CD8-positive, alpha-beta memory T cell (primary cell): ENCODE measurements at regions not wholly inside any gene's neighbourhood (a gene's known extent, or its start where the extent isn't known, plus 50 kb on each side); places are given as distances from the start of the nearest gene placed in this dataset.

Experiments used
- CTCF ChIA-PET: fragments of 350-600 bp; sonication (Branson Sonifier 250); formaldehyde crosslinking; loops from one replicate; lab custom pipeline; 2021; ENCODE audit warnings: antibody characterized with exemption; lab: Charles Lee
- POLR2A ChIA-PET: fragments of 350-600 bp; sonication (Branson Sonifier 250); formaldehyde crosslinking; loops from one replicate; lab custom pipeline; 2021; ENCODE audit warnings: antibody characterized with exemption; lab: Charles Lee
- DNase-seq, 5 donors: peaks; one replicate each; pipeline versions ENCODE4 v3.0.0 to v3.0.0-alpha.2; 2020 to 2022; ENCODE audit warnings: mixed read lengths in 1 of 5
- H3K27ac ChIP-seq: one replicate; pipeline ENCODE4 v1.7.0; 2013; ENCODE audit warnings: low read depth, mild to moderate bottlenecking, low read length, moderate library complexity
- H3K27me3 ChIP-seq: 2 replicates; pipeline ENCODE4 v1.7.0; 2013; ENCODE audit warnings: low read length, mild to moderate bottlenecking; ENCODE audit not compliant: insufficient read depth, poor library complexity, severe bottlenecking
- H3K36me3 ChIP-seq: 2 replicates; pipeline ENCODE4 v1.7.0; 2013; ENCODE audit warnings: mild to moderate bottlenecking, low read length, moderate library complexity; ENCODE audit not compliant: insufficient read depth
- H3K4me1 ChIP-seq: 2 replicates; pipeline ENCODE4 v1.7.0; 2013; ENCODE audit warnings: mild to moderate bottlenecking, low read length, moderate library complexity; ENCODE audit not compliant: insufficient read depth
- H3K4me3 ChIP-seq: 2 replicates; pipeline ENCODE4 v1.7.0; 2013; ENCODE audit warnings: mild to moderate bottlenecking, low read length
- H3K9me3 ChIP-seq: 2 replicates; pipeline ENCODE4 v1.7.0; 2013; ENCODE audit warnings: mild to moderate bottlenecking, low read length
- H3K27ac Mint-ChIP-seq, 8 donors: one replicate each; pipeline ENCODE4 v1.8.0; 2020 to 2021; ENCODE audit warnings: mixed read lengths in 8 of 8, mild to moderate bottlenecking in 6 of 8, inconsistent platforms in 3 of 8, moderate library complexity in 3 of 8
- H3K27me3 Mint-ChIP-seq, 2 donors: one replicate each; pipeline ENCODE4 v1.8.0; 2020 to 2021; ENCODE audit warnings: mixed read lengths in 2 of 2, mild to moderate bottlenecking in 1 of 2, moderate library complexity in 1 of 2
- H3K36me3 Mint-ChIP-seq, 3 donors: one replicate each; pipeline ENCODE4 v1.8.0; 2020 to 2021; ENCODE audit warnings: mixed read lengths in 3 of 3, inconsistent platforms in 1 of 3, mild to moderate bottlenecking in 1 of 3
- H3K4me1 Mint-ChIP-seq, 3 donors: one replicate each; pipeline ENCODE4 v1.8.0; 2020 to 2021; ENCODE audit warnings: mixed read lengths in 3 of 3, inconsistent platforms in 1 of 3, mild to moderate bottlenecking in 1 of 3
- H3K4me3 Mint-ChIP-seq, 7 donors: one replicate each; pipeline ENCODE4 v1.8.0; 2020 to 2021; ENCODE audit warnings: mixed read lengths in 7 of 7, mild to moderate bottlenecking in 6 of 7, moderate library complexity in 4 of 7, inconsistent platforms in 2 of 7
- H3K9me3 Mint-ChIP-seq, 5 donors: one replicate each; pipeline ENCODE4 v1.8.0; 2020 to 2022; ENCODE audit warnings: mixed read lengths in 5 of 5, mild to moderate bottlenecking in 3 of 5, moderate library complexity in 2 of 5, inconsistent platforms in 1 of 5

DNA sequence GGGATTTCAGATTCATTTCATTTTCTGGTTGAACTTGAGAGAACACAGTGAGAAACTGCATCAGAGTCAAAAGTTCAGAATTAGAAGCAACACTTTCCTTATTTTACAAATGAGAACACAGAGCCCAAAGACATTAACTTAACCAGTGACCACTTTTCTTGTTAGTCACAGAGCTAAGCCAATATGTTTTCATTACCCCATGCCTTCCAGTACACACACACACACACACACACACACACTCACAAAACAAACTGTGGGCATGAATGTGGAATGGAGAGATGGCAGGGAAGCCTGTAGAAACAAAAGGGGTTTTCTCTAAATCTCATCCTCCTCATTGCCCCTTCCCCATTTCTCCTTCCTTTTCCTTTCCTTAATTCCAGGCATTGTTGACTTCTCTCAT, 267.4 kb upstream of the GADL1 start:
- H3K4me3 ChIP-seq, result no peak overlapping the region
- no peaks in the 10 kb centered on the region for H3K27me3 ChIP-seq
- H3K27ac ChIP-seq, result no peak overlapping the region
- H3K36me3 ChIP-seq, result no peaks in the 10 kb centered on the region
- H3K4me1 Mint-ChIP-seq, result peaks cover 7 to 9% (median 8%) of the 10 kb centered on the region in 3 donors
- no peaks in the 10 kb centered on the region for H3K27me3 Mint-ChIP-seq
- ChIA-PET POLR2A (interaction anchor here (0.7 kb wide), 1 partner anchor 53 kb away, joined by 4 read pairs; no protein-coding TSS in a partner anchor), CTCF (no interaction called here)
- no peak for DNase-seq
- no peaks in the 10 kb centered on the region for H3K9me3 ChIP-seq
- H3K27ac Mint-ChIP-seq, result peak overlapping the region in 1 of 8 donors; percentile 79
- no peak overlapping the region for H3K4me3 Mint-ChIP-seq
- H3K4me1 ChIP-seq, result no peaks in the 10 kb centered on the region
- no peaks in the 10 kb centered on the region for H3K9me3 Mint-ChIP-seq
- H3K36me3 Mint-ChIP-seq, result no peaks in the 10 kb centered on the region

DNA sequence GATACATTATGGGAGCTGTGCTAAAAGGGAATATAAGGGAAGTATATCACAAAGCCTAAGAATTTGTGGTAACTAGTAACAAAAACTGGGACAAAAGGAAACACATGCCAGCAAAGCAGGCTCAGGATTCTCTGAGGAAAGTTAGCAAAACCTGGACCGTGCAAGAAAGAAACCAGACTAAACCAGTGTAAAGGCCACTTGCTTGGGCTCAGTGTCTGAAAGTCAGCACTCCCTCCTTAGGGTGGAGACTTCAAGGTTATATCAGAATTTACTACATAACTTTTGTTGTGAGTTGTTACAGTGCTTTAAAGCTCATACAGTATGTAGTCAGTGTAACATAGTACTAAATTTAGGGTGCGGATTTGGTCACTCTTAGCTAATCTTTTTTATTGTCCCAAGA, 269.9 kb upstream of the GADL1 start:
- POLR2A ChIA-PET, result no interaction called here
- no peak overlapping the region for H3K4me3 Mint-ChIP-seq
- DNase-seq, result no peak
- Histone ChIP-seq H3K9me3 (no peaks in the 10 kb centered on the region), H3K4me3 (no peak overlapping the region), H3K27me3 (no peaks in the 10 kb centered on the region), H3K4me1 (no peaks in the 10 kb centered on the region), H3K27ac (no peak overlapping the region), H3K36me3 (no peaks in the 10 kb centered on the region)
- peaks cover 0 to 2% of the 10 kb centered on the region in 2 donors for H3K27me3 Mint-ChIP-seq
- H3K9me3 Mint-ChIP-seq, result no peaks in the 10 kb centered on the region
- no peak overlapping the region for H3K27ac Mint-ChIP-seq
- CTCF ChIA-PET, result no interaction called here
- H3K36me3 Mint-ChIP-seq, result no peaks in the 10 kb centered on the region
- peaks cover 3 to 6% (median 5%) of the 10 kb centered on the region in 3 donors for H3K4me1 Mint-ChIP-seq

DNA sequence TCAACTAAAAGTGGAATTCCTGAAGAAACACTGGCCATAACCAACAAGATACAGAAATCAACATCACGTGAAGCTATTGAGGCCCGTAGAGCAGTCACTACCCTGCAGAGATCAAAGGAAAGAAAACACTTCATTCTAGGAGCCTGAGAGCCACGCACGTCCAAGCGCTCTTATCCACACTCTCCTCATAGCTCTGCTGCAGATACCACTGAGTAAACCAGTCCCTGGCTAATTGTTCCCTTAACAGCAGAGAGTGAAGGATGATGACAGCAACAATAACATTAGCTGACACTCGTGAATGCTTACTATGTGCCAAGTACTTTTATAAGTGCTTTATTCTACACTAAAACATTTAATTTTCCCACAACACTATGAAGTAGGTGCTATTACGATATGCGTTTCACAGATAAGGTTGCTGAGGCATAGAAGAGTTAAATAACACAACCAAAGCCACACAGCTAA, 271.0 kb upstream of the GADL1 start:
- Mint-ChIP-seq H3K36me3 (no peaks in the 10 kb centered on the region), H3K9me3 (peaks cover 0 to 2% (median 0%) of the 10 kb centered on the region in 5 donors), H3K4me3 (no peak overlapping the region), H3K4me1 (peaks cover 3 to 6% (median 5%) of the 10 kb centered on the region in 3 donors), H3K27me3 (peaks cover 0 to 2% of the 10 kb centered on the region in 2 donors), H3K27ac (peak overlapping the region in 1 of 8 donors; percentile 32)
- ChIA-PET POLR2A (no interaction called here), CTCF (no interaction called here)
- no peaks in the 10 kb centered on the region for H3K27me3 ChIP-seq
- no peak overlapping the region for H3K4me3 ChIP-seq
- H3K27ac ChIP-seq, result no peak overlapping the region
- no peaks in the 10 kb centered on the region for H3K9me3 ChIP-seq
- H3K36me3 ChIP-seq, result no peaks in the 10 kb centered on the region
- H3K4me1 ChIP-seq, result no peaks in the 10 kb centered on the region
- DNase-seq, result no peak

DNA sequence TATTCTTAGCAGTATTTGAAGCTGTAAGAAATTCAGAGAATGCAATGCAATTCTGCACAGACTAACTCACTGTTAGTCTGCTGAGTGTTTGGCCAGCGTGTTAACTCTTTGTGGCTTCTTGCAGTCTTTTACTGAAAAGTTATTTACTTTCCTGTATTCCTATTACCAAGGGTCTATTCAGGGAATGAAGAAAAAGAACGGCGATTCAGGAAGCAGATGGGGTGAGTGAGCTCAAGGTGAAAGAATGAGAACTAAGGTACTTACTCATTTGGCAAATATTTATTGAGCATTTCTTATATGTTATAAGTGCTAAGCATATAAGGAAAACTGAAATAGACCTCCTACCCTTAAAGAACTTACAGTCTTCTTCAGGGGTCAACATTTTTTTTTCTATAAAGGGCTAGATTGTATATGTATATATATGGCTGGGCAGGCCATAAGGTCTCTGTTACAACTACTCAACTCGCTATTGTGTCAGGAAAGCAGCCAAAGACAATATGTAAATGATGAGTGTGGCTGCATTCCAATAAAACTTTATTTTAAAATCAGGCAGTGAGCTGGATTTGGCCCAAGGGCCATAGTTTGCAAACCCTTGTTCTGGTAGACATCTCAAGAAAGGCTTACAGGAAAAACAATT, 271.9 kb upstream of the GADL1 start:
- no peak overlapping the region for H3K27ac ChIP-seq
- no peak for DNase-seq
- H3K4me3 Mint-ChIP-seq, result no peak overlapping the region
- no peak overlapping the region for H3K4me3 ChIP-seq
- no peaks in the 10 kb centered on the region for H3K4me1 ChIP-seq
- peaks cover 0 to 2% of the 10 kb centered on the region in 2 donors for H3K27me3 Mint-ChIP-seq
- peaks cover 7 to 12% (median 10%) of the 10 kb centered on the region in 3 donors for H3K4me1 Mint-ChIP-seq
- CTCF ChIA-PET, result no interaction called here
- H3K9me3 Mint-ChIP-seq, result peaks cover 0 to 2% (median 0%) of the 10 kb centered on the region in 5 donors
- POLR2A ChIA-PET, result no interaction called here
- no peaks in the 10 kb centered on the region for H3K9me3 ChIP-seq
- no peaks in the 10 kb centered on the region for H3K36me3 ChIP-seq
- no peak overlapping the region for H3K27ac Mint-ChIP-seq
- H3K36me3 Mint-ChIP-seq, result no peaks in the 10 kb centered on the region
- H3K27me3 ChIP-seq, result no peaks in the 10 kb centered on the region

DNA sequence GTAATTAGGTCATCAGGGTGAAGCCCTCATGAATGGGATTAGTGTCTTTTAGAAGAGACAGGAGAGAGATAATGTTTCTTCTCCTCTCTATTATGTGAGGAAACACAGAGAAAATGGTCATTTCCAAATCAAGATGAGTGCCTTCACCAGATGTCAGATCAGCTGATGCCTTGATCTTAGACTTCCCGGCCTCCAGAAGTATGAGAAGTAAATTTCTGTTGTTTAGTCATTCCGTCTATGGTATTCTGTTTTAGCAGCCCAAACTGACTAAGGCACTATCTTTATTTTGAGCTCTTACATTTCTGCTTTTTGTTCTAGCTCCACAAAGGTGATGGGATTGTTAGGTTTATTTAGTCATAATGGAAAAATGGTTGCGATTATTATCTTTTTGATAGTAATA, 273.2 kb upstream of the GADL1 start:
- H3K4me1 Mint-ChIP-seq, result peaks cover 7 to 19% (median 18%) of the 10 kb centered on the region in 3 donors
- peaks cover 0 to 2% (median 0%) of the 10 kb centered on the region in 3 donors for H3K36me3 Mint-ChIP-seq
- no peak overlapping the region for H3K4me3 Mint-ChIP-seq
- Histone ChIP-seq H3K4me1 (no peaks in the 10 kb centered on the region), H3K27me3 (no peaks in the 10 kb centered on the region), H3K27ac (no peak overlapping the region), H3K4me3 (no peak overlapping the region), H3K36me3 (no peaks in the 10 kb centered on the region), H3K9me3 (no peaks in the 10 kb centered on the region)
- POLR2A ChIA-PET, result no interaction called here
- H3K27ac Mint-ChIP-seq, result no peak overlapping the region
- CTCF ChIA-PET, result no interaction called here
- H3K9me3 Mint-ChIP-seq, result peaks cover 0 to 2% (median 0%) of the 10 kb centered on the region in 5 donors
- peaks cover 0 to 2% of the 10 kb centered on the region in 2 donors for H3K27me3 Mint-ChIP-seq
- DNase-seq, result no peak

DNA sequence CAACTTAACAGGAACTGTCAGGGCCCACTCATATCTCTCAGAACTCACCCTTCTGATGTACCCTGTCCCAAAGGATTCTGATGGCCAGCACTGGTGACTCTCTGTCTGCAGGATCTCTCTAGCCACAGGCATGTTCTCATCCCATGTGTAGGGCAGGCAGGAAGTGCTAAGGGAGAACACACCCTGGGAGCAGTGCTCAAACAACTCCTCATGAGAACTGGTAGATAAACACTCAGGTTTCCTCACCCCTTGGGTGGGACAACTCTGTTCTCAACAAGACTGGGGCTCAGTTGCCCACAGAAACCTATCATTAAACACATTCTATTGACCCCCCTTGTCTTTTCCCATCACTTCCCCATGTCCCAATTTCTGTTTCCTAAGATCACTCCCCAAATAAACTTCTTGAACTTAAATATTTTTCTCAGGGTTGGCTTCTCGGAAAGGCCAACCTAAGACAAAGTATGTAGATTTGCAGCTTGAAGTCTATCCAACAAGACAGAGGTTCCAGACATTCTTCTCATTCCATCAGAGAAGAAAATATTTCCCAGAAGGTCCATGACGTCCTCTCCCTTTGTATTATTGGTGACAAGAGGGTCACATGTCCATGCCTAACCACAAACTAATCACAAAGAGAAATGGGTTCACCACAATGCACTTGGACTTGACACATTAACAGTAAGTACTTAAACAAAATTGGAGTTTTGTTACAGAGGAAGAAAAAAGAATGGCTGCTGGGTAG, 276.6 kb upstream of the GADL1 start:
- H3K4me3 Mint-ChIP-seq, result no peak overlapping the region
- Histone ChIP-seq H3K27me3 (no peaks in the 10 kb centered on the region), H3K27ac (no peak overlapping the region), H3K4me1 (no peaks in the 10 kb centered on the region), H3K36me3 (no peaks in the 10 kb centered on the region), H3K4me3 (no peak overlapping the region), H3K9me3 (no peaks in the 10 kb centered on the region)
- H3K36me3 Mint-ChIP-seq, result peaks cover 0 to 5% (median 0%) of the 10 kb centered on the region in 3 donors
- ChIA-PET POLR2A (no interaction called here), CTCF (no interaction called here)
- peaks cover 0 to 2% (median 0%) of the 10 kb centered on the region in 5 donors for H3K9me3 Mint-ChIP-seq
- no peak overlapping the region for H3K27ac Mint-ChIP-seq
- H3K27me3 Mint-ChIP-seq, result peaks cover 0 to 2% of the 10 kb centered on the region in 2 donors
- peaks cover 10 to 25% (median 24%) of the 10 kb centered on the region in 3 donors for H3K4me1 Mint-ChIP-seq
- no peak for DNase-seq

DNA sequence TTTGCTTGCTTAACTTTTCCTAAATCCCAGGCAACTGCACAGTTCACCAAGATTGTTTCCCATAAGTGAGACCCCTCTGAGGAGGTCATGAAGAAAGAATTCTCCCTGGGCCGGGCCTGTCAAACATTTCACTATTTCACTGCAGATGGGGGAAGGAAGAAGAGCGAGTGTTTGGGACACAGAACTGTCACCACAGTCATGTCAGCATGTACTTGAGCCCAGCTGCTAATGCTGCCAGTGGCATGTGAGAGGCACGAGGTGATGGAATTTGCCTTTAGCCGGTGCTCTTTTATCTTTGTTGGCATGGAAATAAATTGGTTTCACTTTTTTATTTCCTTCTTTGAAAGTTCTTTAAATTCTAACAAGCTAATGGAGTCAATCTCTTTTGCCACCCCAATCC, 277.9 kb upstream of the GADL1 start:
- H3K27me3 ChIP-seq, result no peaks in the 10 kb centered on the region
- no peak overlapping the region for H3K4me3 Mint-ChIP-seq
- ChIA-PET CTCF (no interaction called here), POLR2A (no interaction called here)
- H3K9me3 Mint-ChIP-seq, result peaks cover 0 to 2% (median 0%) of the 10 kb centered on the region in 5 donors
- DNase-seq, result no peak
- peaks cover 0 to 2% of the 10 kb centered on the region in 2 donors for H3K27me3 Mint-ChIP-seq
- peaks cover 6 to 20% (median 17%) of the 10 kb centered on the region in 3 donors for H3K4me1 Mint-ChIP-seq
- no peak overlapping the region for H3K27ac Mint-ChIP-seq
- no peaks in the 10 kb centered on the region for H3K9me3 ChIP-seq
- H3K36me3 ChIP-seq, result no peaks in the 10 kb centered on the region
- no peak overlapping the region for H3K4me3 ChIP-seq
- H3K4me1 ChIP-seq, result no peaks in the 10 kb centered on the region
- H3K36me3 Mint-ChIP-seq, result peaks cover 0 to 5% (median 0%) of the 10 kb centered on the region in 3 donors
- H3K27ac ChIP-seq, result no peak overlapping the region

DNA sequence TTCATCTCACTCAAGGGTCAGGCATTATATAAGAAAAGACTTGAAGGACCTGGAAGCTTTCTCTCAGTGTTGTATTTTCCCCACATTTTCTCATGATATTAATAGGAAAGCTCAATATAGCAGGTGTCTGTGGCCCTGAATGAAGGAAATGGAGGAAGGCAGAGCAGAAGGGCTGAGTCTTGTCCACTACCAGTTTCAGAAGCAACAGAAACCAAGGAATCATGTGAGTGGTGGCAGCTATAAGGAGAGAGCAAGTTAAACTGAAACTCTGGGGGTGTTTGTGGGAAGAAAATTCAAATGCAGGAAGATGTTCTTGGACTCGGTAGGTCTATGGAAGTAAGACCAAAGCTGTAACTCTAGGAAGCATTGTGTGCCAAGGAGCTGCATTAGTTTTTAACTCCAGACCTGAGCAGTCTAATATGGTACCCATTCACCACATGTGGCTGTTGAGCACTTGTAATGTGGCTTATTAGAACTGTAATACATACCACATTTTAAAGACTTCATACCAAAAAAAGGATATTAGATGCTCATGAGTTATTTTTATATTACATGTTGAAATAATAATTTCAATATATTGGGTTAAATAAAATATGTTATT, 278.8 kb upstream of the GADL1 start:
- no peak overlapping the region for H3K4me3 ChIP-seq
- no peaks in the 10 kb centered on the region for H3K36me3 ChIP-seq
- no peak overlapping the region for H3K27ac ChIP-seq
- ChIA-PET CTCF (no interaction called here), POLR2A (no interaction called here)
- H3K9me3 ChIP-seq, result no peaks in the 10 kb centered on the region
- H3K4me1 ChIP-seq, result no peaks in the 10 kb centered on the region
- Mint-ChIP-seq H3K27me3 (peaks cover 0 to 2% of the 10 kb centered on the region in 2 donors), H3K4me1 (peaks cover 11 to 27% (median 21%) of the 10 kb centered on the region in 3 donors), H3K27ac (peak overlapping the region in 1 of 8 donors; percentile 21), H3K36me3 (peaks cover 0 to 5% (median 0%) of the 10 kb centered on the region in 3 donors), H3K9me3 (peaks cover 0 to 2% (median 0%) of the 10 kb centered on the region in 5 donors), H3K4me3 (no peak overlapping the region)
- no peak for DNase-seq
- no peaks in the 10 kb centered on the region for H3K27me3 ChIP-seq
